T-cell (primary cell): ENCODE measurements at regions not wholly inside any gene's neighbourhood (a gene's known extent, or its start where the extent isn't known, plus 50 kb on each side); places are given as distances from the start of the nearest gene placed in this dataset.

Source experiments
- ATAC-seq, 4 experiments: fragments of 200-7000 bp in 3 of 4; fragments of 150-1000 bp in 1 of 4; cut with Tn5 transposase; replicated peaks in 1 of 4; 1 replicate in 3 of 4; 2 replicates in 1 of 4; pipeline ENCODE4 v1.10.0; 2021; ENCODE audit warnings: moderate library complexity in 3 of 4, mild to moderate bottlenecking in 2 of 4, moderate number of reproducible peaks in 1 of 4
- CTCF ChIA-PET, 2 donors: fragments of 300-600 bp; sonication (Branson Sonifier 250); formaldehyde crosslinking; loops; one replicate each; lab custom pipeline; 2022; ENCODE audit warnings: antibody characterized with exemption in 2 of 2; lab: Charles Lee
- POLR2A ChIA-PET, 2 donors: fragments of 300-600 bp; sonication (Branson Sonifier 250); formaldehyde crosslinking; loops; one replicate each; lab custom pipeline; 2022; ENCODE audit warnings: antibody characterized with exemption in 2 of 2; lab: Charles Lee
- DNase-seq, 35 experiments: peaks; one replicate each; pipeline versions ENCODE4 v3.0.0 to v3.0.0-alpha.2; 2013 to 2023
- H3K27ac ChIP-seq: one replicate; pipeline ENCODE4 v1.5.1; 2013; ENCODE audit warnings: low read length
- H3K27me3 ChIP-seq, 2 experiments: replicated peaks in 1 of 2; 1 replicate in 1 of 2; 2 replicates in 1 of 2; pipeline versions ENCODE4 v1.6.1 to v1.7.0; 2013; ENCODE audit warnings: low read length in 1 of 2, mixed read lengths in 1 of 2; ENCODE audit not compliant: control insufficient read depth in 2 of 2, insufficient read depth in 2 of 2; ENCODE audit errors: extremely low read depth in 1 of 2
- H3K36me3 ChIP-seq, 2 donors: 1 replicate in 1 of 2; 2 replicates in 1 of 2; pipeline versions ENCODE4 v1.6.1 to v1.7.0; 2013; ENCODE audit warnings: low read length in 1 of 2; ENCODE audit not compliant: control insufficient read depth in 2 of 2, insufficient read depth in 1 of 2; ENCODE audit errors: extremely low read depth in 1 of 2
- H3K4me1 ChIP-seq, 2 experiments: 1 replicate in 1 of 2; 2 replicates in 1 of 2; pipeline versions ENCODE4 v1.6.1 to v1.7.0; 2013; ENCODE audit warnings: low read length in 2 of 2, mixed read lengths in 1 of 2; ENCODE audit not compliant: insufficient read depth in 2 of 2, control insufficient read depth in 1 of 2; ENCODE audit errors: extremely low read depth in 1 of 2
- H3K4me3 ChIP-seq, 2 donors: 1 replicate in 1 of 2; 2 replicates in 1 of 2; pipeline versions ENCODE4 v1.5.1 to v1.7.0; 2013; ENCODE audit warnings: mild to moderate bottlenecking in 2 of 2, low read length in 1 of 2, moderate library complexity in 1 of 2; ENCODE audit not compliant: control insufficient read depth in 1 of 2; ENCODE audit errors: extremely low read depth in 1 of 2
- H3K9me3 ChIP-seq: 2 replicates; pipeline ENCODE4 v1.7.0; 2013
- H3K27ac Mint-ChIP-seq, 2 donors: one replicate each; pipeline ENCODE4 v1.8.0; 2020 to 2021; ENCODE audit warnings: mild to moderate bottlenecking in 2 of 2, mixed read lengths in 2 of 2
- H3K27me3 Mint-ChIP-seq, 2 donors: one replicate each; pipeline ENCODE4 v1.8.0; 2021 to 2022; ENCODE audit warnings: mixed read lengths in 2 of 2
- H3K36me3 Mint-ChIP-seq: one replicate; pipeline ENCODE4 v1.8.0; 2021; ENCODE audit warnings: mixed read lengths
- H3K4me1 Mint-ChIP-seq, 3 donors: one replicate each; pipeline ENCODE4 v1.8.0; 2020 to 2022; ENCODE audit warnings: mixed read lengths in 3 of 3, mild to moderate bottlenecking in 1 of 3
- H3K4me3 Mint-ChIP-seq, 3 donors: one replicate each; pipeline ENCODE4 v1.8.0; 2020 to 2022; ENCODE audit warnings: mild to moderate bottlenecking in 3 of 3, mixed read lengths in 3 of 3, moderate library complexity in 3 of 3
- H3K9me3 Mint-ChIP-seq, 3 donors: one replicate each; pipeline ENCODE4 v1.8.0; 2020 to 2022; ENCODE audit warnings: mixed read lengths in 3 of 3
- WGBS: methylation state at CpG from one replicate; pipeline ENCODE4 v1.1.5; 2013; ENCODE audit warnings: missing lambda C conversion rate; ENCODE audit not compliant: insufficient coverage; 5-methylcytosine and 5-hydroxymethylcytosine counted together

- H3K36me3 ChIP-seq = no peaks in the 10 kb centered on the region
- ChIA-PET POLR2A (no interaction called here), CTCF (no interaction called here)
- Mint-ChIP-seq H3K9me3 (peaks cover 0 to 12% (median 2%) of the 10 kb centered on the region in 3 donors), H3K4me1 (no peaks in the 10 kb centered on the region), H3K4me3 (no peak overlapping the region), H3K36me3 (no peaks in the 10 kb centered on the region), H3K27me3 (no peaks in the 10 kb centered on the region), H3K27ac (no peak overlapping the region)
- no peak overlapping the region for H3K27ac ChIP-seq
- H3K9me3 ChIP-seq = no peaks in the 10 kb centered on the region
- no peaks in the 10 kb centered on the region for H3K4me1 ChIP-seq
- H3K27me3 ChIP-seq = no peaks in the 10 kb centered on the region
- ATAC-seq (no peak), DNase-seq (no peak)
- no CpG with 5 or more reads among the region's 4 CpGs for WGBS
- no peak overlapping the region for H3K4me3 ChIP-seq
Observed at GRCh38 chr2:41109744-41110143, 657.9 kb upstream of the SLC8A1 start.

DNA sequence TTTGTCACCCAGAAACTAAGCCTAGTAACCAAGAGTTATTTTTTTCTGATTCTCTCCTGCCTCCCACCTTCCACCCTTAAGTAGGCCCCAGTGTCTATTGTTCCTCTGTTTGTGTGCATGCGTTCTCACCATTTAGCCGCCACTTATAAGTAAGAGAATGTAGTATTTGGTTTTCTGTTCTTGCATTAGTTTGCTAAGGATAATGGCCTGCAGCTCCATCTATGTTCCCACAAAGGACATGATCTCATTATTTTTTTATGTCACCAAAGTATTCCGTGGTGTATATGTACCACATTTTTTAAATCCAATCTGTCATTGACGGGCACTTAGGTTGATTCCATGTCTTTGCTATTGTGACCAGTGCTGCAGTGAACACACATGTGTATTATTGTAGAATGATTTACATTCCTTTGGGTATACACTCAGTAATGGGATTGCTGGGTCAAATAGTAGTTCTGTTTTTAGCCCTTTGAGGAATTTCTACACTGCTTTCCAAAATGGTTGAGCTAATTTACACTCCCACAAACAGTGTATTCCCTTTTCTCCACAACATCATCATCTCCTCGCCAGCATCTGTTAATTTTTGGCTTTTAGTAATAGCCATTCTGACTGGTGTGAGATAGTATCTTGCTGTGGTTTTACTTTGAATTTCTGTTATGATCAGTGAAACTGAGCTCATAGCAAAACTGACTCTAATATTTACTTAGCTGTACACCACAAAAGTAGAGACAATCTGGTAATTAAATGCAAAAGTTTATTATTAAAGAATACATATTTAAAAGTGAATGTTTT is 660.1 kb upstream of the SLC8A1 start:
- Histone ChIP-seq H3K4me3 (no peak overlapping the region), H3K27me3 (no peaks in the 10 kb centered on the region), H3K27ac (no peak overlapping the region), H3K9me3 (no peaks in the 10 kb centered on the region), H3K4me1 (no peaks in the 10 kb centered on the region), H3K36me3 (no peaks in the 10 kb centered on the region)
- Mint-ChIP-seq H3K9me3 (peaks cover 0 to 13% (median 2%) of the 10 kb centered on the region in 3 donors), H3K4me3 (no peak overlapping the region), H3K4me1 (no peaks in the 10 kb centered on the region), H3K36me3 (no peaks in the 10 kb centered on the region), H3K27ac (no peak overlapping the region), H3K27me3 (no peaks in the 10 kb centered on the region)
- CTCF ChIA-PET = no interaction called here
- POLR2A ChIA-PET = no interaction called here
- no peak for ATAC-seq
- WGBS = no CpG with 5 or more reads among the region's 5 CpGs
- DNase-seq = no peak

DNA sequence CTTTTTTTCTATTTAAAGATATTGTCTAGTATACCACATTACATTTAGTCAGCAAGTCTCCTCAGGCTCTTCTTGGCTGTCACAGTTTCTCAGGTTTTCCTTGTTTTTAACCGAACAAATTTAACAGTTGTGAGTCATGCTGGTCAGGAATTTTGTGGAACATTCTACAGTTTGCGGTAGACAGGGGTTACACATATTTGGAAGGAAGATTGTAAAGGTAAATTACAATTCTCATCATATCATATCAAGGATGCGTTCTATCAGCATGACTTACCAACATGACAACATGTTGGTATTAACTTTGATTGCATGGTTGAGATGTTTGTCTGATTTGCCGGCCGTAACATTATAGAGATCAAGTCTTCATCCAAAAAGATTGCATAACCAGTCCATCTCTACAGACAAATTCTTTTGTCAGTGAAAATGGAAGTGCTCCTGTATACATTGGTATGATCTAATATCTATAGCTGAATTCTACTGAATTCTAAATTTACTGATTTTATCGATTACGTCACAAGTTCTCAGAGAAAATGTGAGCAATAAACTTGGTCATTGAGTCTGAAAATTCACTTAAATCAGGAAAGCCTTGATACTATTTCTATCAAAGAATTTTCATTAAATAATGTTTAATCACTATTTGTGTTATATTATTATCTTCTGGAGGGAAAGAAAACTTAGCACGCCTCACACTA is 664.4 kb upstream of the SLC8A1 start:
- no peaks in the 10 kb centered on the region for H3K27me3 Mint-ChIP-seq
- Histone ChIP-seq H3K27ac (no peak overlapping the region), H3K4me1 (no peaks in the 10 kb centered on the region), H3K4me3 (no peak overlapping the region), H3K9me3 (no peaks in the 10 kb centered on the region), H3K27me3 (no peaks in the 10 kb centered on the region), H3K36me3 (no peaks in the 10 kb centered on the region)
- peaks cover 0 to 13% (median 2%) of the 10 kb centered on the region in 3 donors for H3K9me3 Mint-ChIP-seq
- ChIA-PET POLR2A (no interaction called here), CTCF (no interaction called here)
- H3K4me1 Mint-ChIP-seq = no peaks in the 10 kb centered on the region
- no peak overlapping the region for H3K4me3 Mint-ChIP-seq
- H3K36me3 Mint-ChIP-seq = no peaks in the 10 kb centered on the region
- DNase-seq (no peak), ATAC-seq (no peak)
- WGBS = no CpG with 5 or more reads among the region's 8 CpGs
- no peak overlapping the region for H3K27ac Mint-ChIP-seq

GRCh38 chr2:41119489-41119888 is 667.6 kb upstream of the SLC8A1 start:
- no peaks in the 10 kb centered on the region for H3K4me1 ChIP-seq
- ChIA-PET CTCF (no interaction called here), POLR2A (no interaction called here)
- WGBS = 78% methylated on average over 3 of the region's 4 CpGs
- DNase-seq (no peak), ATAC-seq (no peak)
- peaks cover 0 to 4% (median 2%) of the 10 kb centered on the region in 3 donors for H3K9me3 Mint-ChIP-seq
- H3K36me3 Mint-ChIP-seq = no peaks in the 10 kb centered on the region
- H3K9me3 ChIP-seq = no peaks in the 10 kb centered on the region
- no peaks in the 10 kb centered on the region for H3K4me1 Mint-ChIP-seq
- no peaks in the 10 kb centered on the region for H3K27me3 ChIP-seq
- no peak overlapping the region for H3K27ac ChIP-seq
- H3K4me3 Mint-ChIP-seq = no peak overlapping the region
- H3K4me3 ChIP-seq = no peak overlapping the region
- H3K36me3 ChIP-seq = no peaks in the 10 kb centered on the region
- H3K27me3 Mint-ChIP-seq = no peaks in the 10 kb centered on the region
- no peak overlapping the region for H3K27ac Mint-ChIP-seq

DNA sequence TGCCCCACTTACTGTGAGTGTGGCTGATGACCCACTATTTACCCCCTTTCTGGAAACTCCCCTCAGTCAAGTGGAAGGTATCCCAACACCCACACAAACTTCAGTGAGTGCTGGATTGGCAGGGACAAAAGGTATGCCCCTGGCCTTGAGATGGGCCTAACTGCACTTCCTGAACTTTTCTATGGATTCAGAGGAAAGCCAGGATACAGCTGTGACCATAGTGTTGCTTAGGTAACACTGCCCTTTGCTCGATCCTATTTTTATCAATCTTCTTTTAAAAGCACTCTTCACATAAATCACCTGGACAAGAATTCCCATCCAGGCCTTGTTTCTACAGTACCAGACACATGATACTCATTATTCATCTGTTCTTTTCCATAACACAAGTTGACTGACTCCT is 671.5 kb upstream of the SLC8A1 start:
- H3K9me3 ChIP-seq = no peaks in the 10 kb centered on the region
- Mint-ChIP-seq H3K9me3 (peaks cover 2 to 7% (median 4%) of the 10 kb centered on the region in 3 donors), H3K4me3 (no peak overlapping the region), H3K36me3 (no peaks in the 10 kb centered on the region), H3K27ac (no peak overlapping the region), H3K4me1 (no peaks in the 10 kb centered on the region), H3K27me3 (no peaks in the 10 kb centered on the region)
- no peaks in the 10 kb centered on the region for H3K36me3 ChIP-seq
- DNase-seq = no peak
- H3K4me3 ChIP-seq = no peak overlapping the region
- no peak for ATAC-seq
- 25% methylated on average over 1 of the region's 1 CpG for WGBS
- POLR2A ChIA-PET = no interaction called here
- H3K4me1 ChIP-seq = no peaks in the 10 kb centered on the region
- H3K27ac ChIP-seq = no peak overlapping the region
- no peaks in the 10 kb centered on the region for H3K27me3 ChIP-seq
- CTCF ChIA-PET = no interaction called here

GRCh38 chr2:41127351-41127750 is 675.5 kb upstream of the SLC8A1 start:
- H3K4me1 Mint-ChIP-seq = no peaks in the 10 kb centered on the region
- H3K27me3 Mint-ChIP-seq = no peaks in the 10 kb centered on the region
- H3K27me3 ChIP-seq = no peaks in the 10 kb centered on the region
- WGBS = no CpG with 5 or more reads among the region's 3 CpGs
- DNase-seq (no peak), ATAC-seq (no peak)
- H3K36me3 ChIP-seq = no peaks in the 10 kb centered on the region
- no peaks in the 10 kb centered on the region for H3K9me3 ChIP-seq
- no peaks in the 10 kb centered on the region for H3K36me3 Mint-ChIP-seq
- H3K9me3 Mint-ChIP-seq = peaks cover 3 to 7% (median 4%) of the 10 kb centered on the region in 3 donors
- ChIA-PET POLR2A (no interaction called here), CTCF (no interaction called here)
- no peak overlapping the region for H3K4me3 Mint-ChIP-seq
- H3K27ac ChIP-seq = no peak overlapping the region
- no peak overlapping the region for H3K4me3 ChIP-seq
- no peak overlapping the region for H3K27ac Mint-ChIP-seq
- H3K4me1 ChIP-seq = no peaks in the 10 kb centered on the region
